ENCODE measurements at regions not wholly inside any gene's neighbourhood (a gene's known extent, or its start where the extent isn't known, plus 50 kb on each side); places are given as distances from the start of the nearest gene placed in this dataset.

DNA sequence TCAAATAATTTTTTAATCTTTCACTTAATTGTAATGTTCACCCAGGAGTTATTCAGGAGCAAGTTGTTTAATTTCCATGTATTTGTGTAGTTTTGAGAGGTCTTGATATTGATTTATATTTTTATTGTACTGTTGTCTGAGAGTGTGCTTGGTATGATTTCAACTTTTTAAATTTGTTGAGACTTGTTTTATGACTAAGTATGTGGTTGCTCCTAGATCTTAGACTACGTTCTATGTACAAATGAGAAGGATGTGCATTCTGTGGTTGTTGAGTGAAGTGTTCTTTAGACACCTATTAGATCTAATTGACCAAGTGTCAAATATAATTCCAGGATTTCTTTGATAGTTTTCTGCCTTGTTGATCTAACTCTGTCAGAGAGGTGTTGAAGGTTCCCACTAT lies 353.3 kb upstream of the GNPDA2 start:
- Mint-ChIP-seq H3K4me3 (no peak overlapping the region), H3K4me1 (no peaks in the 10 kb centered on the region), H3K27me3 (no peaks in the 10 kb centered on the region), H3K27ac (no peak overlapping the region), H3K36me3 (ENCODE audit: low read depth) (no peaks in the 10 kb centered on the region)
- no peak for DNase-seq
- no peaks in the 10 kb centered on the region for H3K9me3 ChIP-seq (ENCODE audit: control insufficient read depth, low read length, poor library complexity, severe bottlenecking)
- ATAC-seq = no peak

DNA sequence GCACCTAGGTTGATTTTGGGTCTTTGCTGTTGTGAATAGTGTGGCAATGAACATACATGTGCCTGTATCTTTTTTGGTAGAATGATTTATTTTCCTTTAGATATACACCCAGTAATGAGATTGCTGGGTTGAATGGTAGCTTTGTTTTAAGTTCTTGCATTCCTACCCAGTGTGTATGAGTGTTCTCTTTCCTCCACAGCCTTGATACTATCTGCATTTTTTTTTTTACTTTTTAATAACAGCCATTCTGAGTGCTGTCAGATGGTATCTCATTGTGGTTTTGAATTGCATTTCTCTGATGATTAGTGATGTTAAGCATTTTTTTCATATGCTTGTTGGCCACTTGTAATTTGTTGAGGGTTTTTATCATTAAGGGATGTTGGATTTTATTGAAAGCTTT lies 351.8 kb upstream of the GNPDA2 start:
- H3K27me3 Mint-ChIP-seq = no peaks in the 10 kb centered on the region
- no peaks in the 10 kb centered on the region for H3K9me3 ChIP-seq (ENCODE audit: control insufficient read depth, low read length, poor library complexity, severe bottlenecking)
- H3K4me3 Mint-ChIP-seq = no peak overlapping the region
- no peaks in the 10 kb centered on the region for H3K36me3 Mint-ChIP-seq (ENCODE audit: low read depth)
- DNase-seq (no peak), ATAC-seq (no peak)
- no peaks in the 10 kb centered on the region for H3K4me1 Mint-ChIP-seq
- no peak overlapping the region for H3K27ac Mint-ChIP-seq

DNA sequence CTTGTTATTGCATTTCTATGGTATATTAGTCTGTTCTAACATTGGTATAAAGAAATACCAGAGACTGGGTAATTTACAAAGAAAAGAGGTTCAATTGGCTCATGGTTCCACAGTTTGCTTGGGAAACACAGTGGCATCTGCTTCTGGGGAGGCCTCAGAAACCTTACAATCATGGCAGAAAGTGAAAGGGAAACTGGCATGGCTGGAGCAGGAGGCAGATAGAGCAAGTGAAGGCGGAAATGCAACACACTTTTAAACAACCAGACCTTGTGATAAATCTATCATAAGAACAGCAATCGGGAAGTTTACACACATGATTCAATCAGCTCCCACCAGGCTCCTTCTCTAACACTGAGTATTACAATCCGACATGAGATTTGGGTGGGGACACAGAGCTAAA lies 346.6 kb upstream of the GNPDA2 start:
- H3K4me1 Mint-ChIP-seq = no peaks in the 10 kb centered on the region
- ATAC-seq (no peak), DNase-seq (no peak)
- no peak overlapping the region for H3K4me3 Mint-ChIP-seq
- H3K27me3 Mint-ChIP-seq = no peaks in the 10 kb centered on the region
- H3K36me3 Mint-ChIP-seq (ENCODE audit: low read depth) = no peaks in the 10 kb centered on the region
- no peak overlapping the region for H3K27ac Mint-ChIP-seq
- no peaks in the 10 kb centered on the region for H3K9me3 ChIP-seq (ENCODE audit: control insufficient read depth, low read length, poor library complexity, severe bottlenecking)

DNA sequence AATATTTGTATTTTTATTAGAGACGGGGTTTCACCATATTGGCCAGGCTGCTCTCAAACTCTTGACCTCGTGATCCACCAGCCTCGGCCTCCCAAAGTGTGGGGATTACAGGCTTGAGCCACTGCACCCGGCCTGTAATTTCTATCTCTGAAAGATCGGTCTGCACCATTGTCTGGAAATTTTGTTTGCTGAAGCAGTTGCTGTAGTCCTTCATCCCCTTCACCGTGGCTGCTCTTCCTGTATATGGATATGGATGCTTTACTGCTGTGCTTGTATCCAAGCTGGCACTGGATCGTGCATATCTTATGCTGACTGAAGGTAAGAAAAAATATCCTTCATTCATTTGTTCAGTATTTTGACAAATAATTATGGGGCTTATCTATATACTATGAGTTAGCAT lies 338.4 kb upstream of the GNPDA2 start:
- H3K27me3 Mint-ChIP-seq = no peaks in the 10 kb centered on the region
- H3K4me3 Mint-ChIP-seq = no peak overlapping the region
- H3K27ac Mint-ChIP-seq = no peak overlapping the region
- DNase-seq (no peak), ATAC-seq (no peak)
- no peaks in the 10 kb centered on the region for H3K4me1 Mint-ChIP-seq
- no peaks in the 10 kb centered on the region for H3K9me3 ChIP-seq (ENCODE audit: control insufficient read depth, low read length, poor library complexity, severe bottlenecking)
- no peaks in the 10 kb centered on the region for H3K36me3 Mint-ChIP-seq (ENCODE audit: low read depth)

DNA sequence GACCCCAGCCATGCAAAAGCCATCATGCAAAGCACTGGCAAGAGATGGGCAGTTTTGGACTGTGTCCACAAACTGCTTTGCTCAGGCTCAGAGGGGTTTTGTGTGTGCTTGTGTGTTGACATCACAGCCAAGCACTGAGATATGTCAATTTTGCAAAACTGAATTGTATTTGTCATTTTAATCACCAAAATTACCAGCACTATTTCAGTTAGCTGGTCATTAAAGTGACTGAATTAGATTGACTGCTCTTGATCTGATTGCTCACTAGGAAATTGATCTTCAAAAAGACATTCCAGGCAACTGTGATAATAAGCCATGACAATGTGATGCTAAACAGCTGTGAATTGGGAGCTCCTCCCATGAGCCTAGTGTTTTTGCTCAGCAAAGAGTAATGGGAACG lies 337.3 kb upstream of the GNPDA2 start:
- no peak for ATAC-seq

DNA sequence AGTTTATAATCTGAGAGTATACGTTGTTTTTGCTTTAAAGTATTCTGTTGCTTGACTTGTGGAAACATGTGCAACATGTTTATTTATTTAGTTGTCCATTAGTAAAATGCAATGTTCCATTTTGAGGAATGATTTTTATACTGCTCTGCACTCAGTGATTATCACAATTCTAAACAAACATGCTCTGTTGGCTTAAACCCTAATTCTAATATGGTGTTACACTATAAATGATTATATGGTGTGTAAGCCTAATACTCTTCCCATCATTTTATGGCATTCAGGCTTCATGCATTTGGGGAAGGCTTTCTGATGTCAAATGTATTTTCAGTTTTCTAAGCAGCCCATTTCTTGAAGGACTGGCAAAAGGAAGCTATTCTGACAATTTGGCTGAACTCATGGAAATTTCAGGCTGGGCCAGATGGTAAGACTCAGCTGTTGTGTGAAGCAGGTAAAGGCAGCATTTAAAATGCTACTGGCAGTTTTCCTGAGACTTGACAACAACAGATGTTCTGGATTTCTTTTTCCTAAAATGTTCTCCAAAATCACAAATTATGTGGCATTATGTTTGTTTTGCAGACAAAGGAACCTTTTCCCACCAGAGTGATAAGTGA lies 336.7 kb upstream of the GNPDA2 start:
- ATAC-seq = no peak
- no peak overlapping the region for H3K4me3 Mint-ChIP-seq
- no peaks in the 10 kb centered on the region for H3K27me3 Mint-ChIP-seq
- H3K36me3 Mint-ChIP-seq (ENCODE audit: low read depth) = no peaks in the 10 kb centered on the region
- no peaks in the 10 kb centered on the region for H3K9me3 ChIP-seq (ENCODE audit: control insufficient read depth, low read length, poor library complexity, severe bottlenecking)
- DNase-seq = no peak
- H3K27ac Mint-ChIP-seq = no peak overlapping the region
- H3K4me1 Mint-ChIP-seq = no peaks in the 10 kb centered on the region

More for the DNA sequence above, 337.3 kb upstream of the GNPDA2 start:
- H3K4me1 Mint-ChIP-seq = no peaks in the 10 kb centered on the region
- no peak for DNase-seq
- H3K9me3 ChIP-seq (ENCODE audit: control insufficient read depth, low read length, poor library complexity, severe bottlenecking) = no peaks in the 10 kb centered on the region
- H3K36me3 Mint-ChIP-seq (ENCODE audit: low read depth) = no peaks in the 10 kb centered on the region
- H3K27me3 Mint-ChIP-seq = no peaks in the 10 kb centered on the region
- no peak overlapping the region for H3K27ac Mint-ChIP-seq
- H3K4me3 Mint-ChIP-seq = no peak overlapping the region

DNA sequence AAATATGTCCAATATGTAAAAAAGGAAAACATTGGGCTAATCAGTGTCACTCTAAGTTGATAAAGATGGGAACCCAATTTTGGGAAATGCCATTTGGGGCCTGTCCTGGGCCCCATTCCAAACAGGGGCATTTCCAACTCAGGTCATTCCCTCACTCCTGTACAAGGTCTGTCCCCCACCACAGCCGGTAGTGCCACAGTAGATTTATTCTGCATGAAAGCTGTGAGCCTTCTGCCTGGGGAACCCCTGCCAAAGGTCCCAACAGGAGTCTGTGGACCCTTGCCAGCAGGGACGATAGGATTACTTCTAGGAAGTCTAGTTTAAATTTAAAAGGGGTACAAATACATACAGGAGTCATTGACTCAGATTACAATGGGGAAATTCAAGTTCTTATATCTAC lies 317.6 kb upstream of the GNPDA2 start:
- no peaks in the 10 kb centered on the region for H3K36me3 Mint-ChIP-seq (ENCODE audit: low read depth)
- no peak overlapping the region for H3K27ac Mint-ChIP-seq
- DNase-seq = no peak

GRCh38 chr4:45036677-45037076 lies 310.3 kb upstream of the GNPDA2 start:
- no peak for ATAC-seq
- H3K36me3 Mint-ChIP-seq (ENCODE audit: low read depth) = no peaks in the 10 kb centered on the region

More for the DNA sequence above, 317.6 kb upstream of the GNPDA2 start:
- no peak overlapping the region for H3K4me3 Mint-ChIP-seq
- H3K4me1 Mint-ChIP-seq = no peaks in the 10 kb centered on the region
- ATAC-seq = no peak
- no peaks in the 10 kb centered on the region for H3K27me3 Mint-ChIP-seq
- H3K9me3 ChIP-seq (ENCODE audit: control insufficient read depth, low read length, poor library complexity, severe bottlenecking) = no peaks in the 10 kb centered on the region

GRCh38 chr4:45033676-45034419 lies 307.5 kb upstream of the GNPDA2 start:
- no peak overlapping the region for H3K27ac Mint-ChIP-seq

More at GRCh38 chr4:45036677-45037076, 310.3 kb upstream of the GNPDA2 start:
- H3K27ac Mint-ChIP-seq = no peak overlapping the region
- H3K27me3 Mint-ChIP-seq = no peaks in the 10 kb centered on the region
- DNase-seq = no peak
- no peak overlapping the region for H3K4me3 Mint-ChIP-seq
- H3K4me1 Mint-ChIP-seq = no peaks in the 10 kb centered on the region
- H3K9me3 ChIP-seq (ENCODE audit: control insufficient read depth, low read length, poor library complexity, severe bottlenecking) = no peaks in the 10 kb centered on the region

DNA sequence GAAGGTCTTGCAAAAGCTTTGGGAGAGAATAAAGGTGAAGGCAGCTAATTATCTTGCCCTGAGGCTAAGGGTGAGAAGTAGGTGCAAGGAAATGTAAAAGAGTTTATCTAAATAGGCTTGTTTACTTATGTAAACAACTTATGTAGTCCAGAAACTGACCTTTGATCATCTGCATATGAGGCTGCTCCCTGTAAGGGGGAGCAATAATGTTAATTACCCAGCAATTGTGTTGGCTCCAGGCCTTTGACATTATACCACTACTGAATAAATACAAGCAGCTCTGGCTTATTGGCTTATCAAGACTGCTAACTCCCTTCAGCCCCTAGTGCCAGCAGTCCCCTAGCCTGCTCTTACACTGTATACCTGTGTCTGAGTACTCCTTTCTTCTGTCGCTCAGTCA lies 303.7 kb upstream of the GNPDA2 start:
- H3K36me3 Mint-ChIP-seq (ENCODE audit: low read depth) = no peaks in the 10 kb centered on the region
- no peaks in the 10 kb centered on the region for H3K27me3 Mint-ChIP-seq
- ATAC-seq = no peak
- H3K27ac Mint-ChIP-seq = no peak overlapping the region
- H3K9me3 ChIP-seq (ENCODE audit: control insufficient read depth, low read length, poor library complexity, severe bottlenecking) = no peaks in the 10 kb centered on the region
- H3K4me1 Mint-ChIP-seq = no peaks in the 10 kb centered on the region
- H3K4me3 Mint-ChIP-seq = no peak overlapping the region
- no peak for DNase-seq

More at GRCh38 chr4:45033676-45034419, 307.5 kb upstream of the GNPDA2 start:
- ATAC-seq (no peak), DNase-seq (no peak)
- no peaks in the 10 kb centered on the region for H3K9me3 ChIP-seq (ENCODE audit: control insufficient read depth, low read length, poor library complexity, severe bottlenecking)
- Mint-ChIP-seq H3K4me3 (no peak overlapping the region), H3K27me3 (no peaks in the 10 kb centered on the region), H3K4me1 (no peaks in the 10 kb centered on the region), H3K36me3 (ENCODE audit: low read depth) (no peaks in the 10 kb centered on the region)

- no peaks in the 10 kb centered on the region for H3K36me3 Mint-ChIP-seq (ENCODE audit: low read depth)
- no peaks in the 10 kb centered on the region for H3K9me3 ChIP-seq (ENCODE audit: control insufficient read depth, low read length, poor library complexity, severe bottlenecking)
- H3K4me3 Mint-ChIP-seq = no peak overlapping the region
- no peaks in the 10 kb centered on the region for H3K4me1 Mint-ChIP-seq
- DNase-seq (no peak), ATAC-seq (no peak)
- H3K27ac Mint-ChIP-seq = no peak overlapping the region
- H3K27me3 Mint-ChIP-seq = no peaks in the 10 kb centered on the region
These were observed 281.2 kb upstream of the GNPDA2 start for GRCh38 chr4:45007508-45007907.

GRCh38 chr4:45006078-45006477 lies 279.7 kb upstream of the GNPDA2 start:
- Mint-ChIP-seq H3K36me3 (ENCODE audit: low read depth) (no peaks in the 10 kb centered on the region), H3K4me3 (no peak overlapping the region), H3K4me1 (no peaks in the 10 kb centered on the region), H3K27me3 (no peaks in the 10 kb centered on the region), H3K27ac (no peak overlapping the region)
- DNase-seq = no peak
- H3K9me3 ChIP-seq (ENCODE audit: control insufficient read depth, low read length, poor library complexity, severe bottlenecking) = no peaks in the 10 kb centered on the region
- no peak for ATAC-seq

DNA sequence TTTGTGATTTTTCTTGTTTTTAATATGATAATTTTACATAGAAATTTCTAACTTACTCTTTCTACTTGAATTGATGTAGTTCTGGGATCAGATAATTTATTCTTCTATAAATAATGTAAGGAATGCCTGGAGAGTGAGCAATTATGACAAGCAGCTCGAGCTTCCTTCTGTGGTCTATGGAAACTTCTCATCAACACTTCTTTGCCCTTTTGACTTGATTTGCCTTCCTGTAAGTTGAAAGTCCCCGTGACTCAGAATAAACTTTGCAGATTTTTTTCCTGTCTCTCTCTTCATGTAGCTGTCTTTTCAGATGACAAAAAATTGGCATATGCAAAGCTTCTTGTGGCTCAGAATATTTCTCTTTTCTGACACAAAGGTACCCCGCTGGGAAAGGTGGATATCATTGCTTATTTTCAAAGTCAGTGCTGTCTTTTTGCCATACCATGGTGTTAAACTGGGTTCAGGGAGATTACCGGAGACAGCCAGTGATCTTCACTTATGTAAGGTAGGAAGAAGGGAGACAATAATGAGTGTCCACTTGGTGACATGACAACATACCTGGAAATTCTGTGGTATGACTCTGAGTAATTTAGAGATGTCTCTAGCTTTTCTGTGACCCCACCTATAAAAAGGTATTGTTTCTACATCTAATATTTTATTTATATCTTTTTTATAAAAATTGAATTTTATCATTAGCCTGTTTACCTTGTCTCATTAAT lies 278.6 kb upstream of the GNPDA2 start:
- no peak overlapping the region for H3K4me3 Mint-ChIP-seq
- no peak for ATAC-seq
- H3K36me3 Mint-ChIP-seq (ENCODE audit: low read depth) = no peaks in the 10 kb centered on the region
- H3K4me1 Mint-ChIP-seq = no peaks in the 10 kb centered on the region
- no peaks in the 10 kb centered on the region for H3K9me3 ChIP-seq (ENCODE audit: control insufficient read depth, low read length, poor library complexity, severe bottlenecking)
- no peak overlapping the region for H3K27ac Mint-ChIP-seq
- DNase-seq = no peak
- H3K27me3 Mint-ChIP-seq = no peaks in the 10 kb centered on the region

All from T-helper 17 cell (primary cell).